ENCODE measurements at regions not wholly inside any gene's neighbourhood (a gene's known extent, or its start where the extent isn't known, plus 50 kb on each side); places are given as distances from the start of the nearest gene placed in this dataset.

DNA sequence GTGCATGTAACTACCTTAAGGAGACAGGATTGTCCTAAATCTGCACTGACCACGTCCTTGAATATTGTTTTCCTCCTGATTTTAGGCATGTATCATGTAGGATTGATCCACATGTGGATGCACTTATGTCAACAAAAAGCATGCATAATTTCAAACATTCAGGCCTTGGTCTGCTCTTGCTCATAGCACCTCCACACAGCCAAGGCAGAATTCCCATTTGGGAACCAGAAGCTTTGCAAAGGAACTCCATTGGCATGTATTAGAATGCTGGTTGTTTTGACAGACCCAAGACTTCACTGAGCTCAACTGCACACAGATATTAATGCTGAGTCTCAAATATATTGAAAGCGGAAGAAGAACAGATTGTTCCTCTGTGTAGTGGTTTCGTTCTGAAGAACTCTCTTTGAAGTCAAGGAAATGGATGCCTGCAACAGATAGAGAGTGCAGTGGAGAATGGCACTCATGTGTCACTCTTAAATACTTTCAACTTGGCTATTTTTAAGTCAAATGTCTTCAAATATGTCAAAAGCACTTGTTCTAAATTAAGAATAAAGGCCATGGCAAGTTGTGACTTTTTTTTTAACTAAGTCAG lies 387.6 kb downstream of the LTN1 start:
- no peaks in the 10 kb centered on the region for H3K4me1 Mint-ChIP-seq
- CTCF ChIA-PET = no interaction called here
- peaks cover 56% of the 10 kb centered on the region for H3K9me3 Mint-ChIP-seq
- TF ChIP-seq RORB (CRISPR knock-in tag; IDR thresholded peaks at IDR 0.05) (no peak), GRHL2 (CRISPR knock-in tag; IDR thresholded peaks at IDR 0.05; ENCODE audit: insufficient replicate concordance, severe bottlenecking) (no peak), NR2C2 (CRISPR knock-in tag; IDR thresholded peaks at IDR 0.05) (no peak), ZNF263 (CRISPR knock-in tag; IDR thresholded peaks at IDR 0.05; ENCODE audit: low read depth) (no peak), SOX15 (CRISPR knock-in tag; IDR thresholded peaks at IDR 0.05) (no peak), ZNF219 (CRISPR knock-in tag; IDR thresholded peaks at IDR 0.05; ENCODE audit: borderline replicate concordance) (no peak), RELA (CRISPR knock-in tag; IDR thresholded peaks at IDR 0.05; ENCODE audit: borderline replicate concordance) (no peak), SMAD4 (CRISPR knock-in tag; IDR thresholded peaks at IDR 0.05) (no peak), NR1H2 (CRISPR knock-in tag; IDR thresholded peaks at IDR 0.05) (no peak)
- TF ChIP-seq, protein P1, sequence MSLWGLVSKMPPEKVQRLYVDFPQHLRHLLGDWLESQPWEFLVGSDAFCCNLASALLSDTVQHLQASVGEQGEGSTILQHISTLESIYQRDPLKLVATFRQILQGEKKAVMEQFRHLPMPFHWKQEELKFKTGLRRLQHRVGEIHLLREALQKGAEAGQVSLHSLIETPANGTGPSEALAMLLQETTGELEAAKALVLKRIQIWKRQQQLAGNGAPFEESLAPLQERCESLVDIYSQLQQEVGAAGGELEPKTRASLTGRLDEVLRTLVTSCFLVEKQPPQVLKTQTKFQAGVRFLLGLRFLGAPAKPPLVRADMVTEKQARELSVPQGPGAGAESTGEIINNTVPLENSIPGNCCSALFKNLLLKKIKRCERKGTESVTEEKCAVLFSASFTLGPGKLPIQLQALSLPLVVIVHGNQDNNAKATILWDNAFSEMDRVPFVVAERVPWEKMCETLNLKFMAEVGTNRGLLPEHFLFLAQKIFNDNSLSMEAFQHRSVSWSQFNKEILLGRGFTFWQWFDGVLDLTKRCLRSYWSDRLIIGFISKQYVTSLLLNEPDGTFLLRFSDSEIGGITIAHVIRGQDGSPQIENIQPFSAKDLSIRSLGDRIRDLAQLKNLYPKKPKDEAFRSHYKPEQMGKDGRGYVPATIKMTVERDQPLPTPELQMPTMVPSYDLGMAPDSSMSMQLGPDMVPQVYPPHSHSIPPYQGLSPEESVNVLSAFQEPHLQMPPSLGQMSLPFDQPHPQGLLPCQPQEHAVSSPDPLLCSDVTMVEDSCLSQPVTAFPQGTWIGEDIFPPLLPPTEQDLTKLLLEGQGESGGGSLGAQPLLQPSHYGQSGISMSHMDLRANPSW (CRISPR knock-in tag; conservative IDR thresholded peaks at IDR 0.05; ENCODE audit: low read depth) = no peak
- TF ChIP-seq, protein P2, sequence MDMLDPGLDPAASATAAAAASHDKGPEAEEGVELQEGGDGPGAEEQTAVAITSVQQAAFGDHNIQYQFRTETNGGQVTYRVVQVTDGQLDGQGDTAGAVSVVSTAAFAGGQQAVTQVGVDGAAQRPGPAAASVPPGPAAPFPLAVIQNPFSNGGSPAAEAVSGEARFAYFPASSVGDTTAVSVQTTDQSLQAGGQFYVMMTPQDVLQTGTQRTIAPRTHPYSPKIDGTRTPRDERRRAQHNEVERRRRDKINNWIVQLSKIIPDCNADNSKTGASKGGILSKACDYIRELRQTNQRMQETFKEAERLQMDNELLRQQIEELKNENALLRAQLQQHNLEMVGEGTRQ (CRISPR knock-in tag; IDR thresholded peaks at IDR 0.05) = no peak
- TF ChIP-seq, protein P3, sequence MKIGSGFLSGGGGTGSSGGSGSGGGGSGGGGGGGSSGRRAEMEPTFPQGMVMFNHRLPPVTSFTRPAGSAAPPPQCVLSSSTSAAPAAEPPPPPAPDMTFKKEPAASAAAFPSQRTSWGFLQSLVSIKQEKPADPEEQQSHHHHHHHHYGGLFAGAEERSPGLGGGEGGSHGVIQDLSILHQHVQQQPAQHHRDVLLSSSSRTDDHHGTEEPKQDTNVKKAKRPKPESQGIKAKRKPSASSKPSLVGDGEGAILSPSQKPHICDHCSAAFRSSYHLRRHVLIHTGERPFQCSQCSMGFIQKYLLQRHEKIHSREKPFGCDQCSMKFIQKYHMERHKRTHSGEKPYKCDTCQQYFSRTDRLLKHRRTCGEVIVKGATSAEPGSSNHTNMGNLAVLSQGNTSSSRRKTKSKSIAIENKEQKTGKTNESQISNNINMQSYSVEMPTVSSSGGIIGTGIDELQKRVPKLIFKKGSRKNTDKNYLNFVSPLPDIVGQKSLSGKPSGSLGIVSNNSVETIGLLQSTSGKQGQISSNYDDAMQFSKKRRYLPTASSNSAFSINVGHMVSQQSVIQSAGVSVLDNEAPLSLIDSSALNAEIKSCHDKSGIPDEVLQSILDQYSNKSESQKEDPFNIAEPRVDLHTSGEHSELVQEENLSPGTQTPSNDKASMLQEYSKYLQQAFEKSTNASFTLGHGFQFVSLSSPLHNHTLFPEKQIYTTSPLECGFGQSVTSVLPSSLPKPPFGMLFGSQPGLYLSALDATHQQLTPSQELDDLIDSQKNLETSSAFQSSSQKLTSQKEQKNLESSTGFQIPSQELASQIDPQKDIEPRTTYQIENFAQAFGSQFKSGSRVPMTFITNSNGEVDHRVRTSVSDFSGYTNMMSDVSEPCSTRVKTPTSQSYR (CRISPR knock-in tag; IDR thresholded peaks at IDR 0.05) = no peak
- TF ChIP-seq, protein P4, sequence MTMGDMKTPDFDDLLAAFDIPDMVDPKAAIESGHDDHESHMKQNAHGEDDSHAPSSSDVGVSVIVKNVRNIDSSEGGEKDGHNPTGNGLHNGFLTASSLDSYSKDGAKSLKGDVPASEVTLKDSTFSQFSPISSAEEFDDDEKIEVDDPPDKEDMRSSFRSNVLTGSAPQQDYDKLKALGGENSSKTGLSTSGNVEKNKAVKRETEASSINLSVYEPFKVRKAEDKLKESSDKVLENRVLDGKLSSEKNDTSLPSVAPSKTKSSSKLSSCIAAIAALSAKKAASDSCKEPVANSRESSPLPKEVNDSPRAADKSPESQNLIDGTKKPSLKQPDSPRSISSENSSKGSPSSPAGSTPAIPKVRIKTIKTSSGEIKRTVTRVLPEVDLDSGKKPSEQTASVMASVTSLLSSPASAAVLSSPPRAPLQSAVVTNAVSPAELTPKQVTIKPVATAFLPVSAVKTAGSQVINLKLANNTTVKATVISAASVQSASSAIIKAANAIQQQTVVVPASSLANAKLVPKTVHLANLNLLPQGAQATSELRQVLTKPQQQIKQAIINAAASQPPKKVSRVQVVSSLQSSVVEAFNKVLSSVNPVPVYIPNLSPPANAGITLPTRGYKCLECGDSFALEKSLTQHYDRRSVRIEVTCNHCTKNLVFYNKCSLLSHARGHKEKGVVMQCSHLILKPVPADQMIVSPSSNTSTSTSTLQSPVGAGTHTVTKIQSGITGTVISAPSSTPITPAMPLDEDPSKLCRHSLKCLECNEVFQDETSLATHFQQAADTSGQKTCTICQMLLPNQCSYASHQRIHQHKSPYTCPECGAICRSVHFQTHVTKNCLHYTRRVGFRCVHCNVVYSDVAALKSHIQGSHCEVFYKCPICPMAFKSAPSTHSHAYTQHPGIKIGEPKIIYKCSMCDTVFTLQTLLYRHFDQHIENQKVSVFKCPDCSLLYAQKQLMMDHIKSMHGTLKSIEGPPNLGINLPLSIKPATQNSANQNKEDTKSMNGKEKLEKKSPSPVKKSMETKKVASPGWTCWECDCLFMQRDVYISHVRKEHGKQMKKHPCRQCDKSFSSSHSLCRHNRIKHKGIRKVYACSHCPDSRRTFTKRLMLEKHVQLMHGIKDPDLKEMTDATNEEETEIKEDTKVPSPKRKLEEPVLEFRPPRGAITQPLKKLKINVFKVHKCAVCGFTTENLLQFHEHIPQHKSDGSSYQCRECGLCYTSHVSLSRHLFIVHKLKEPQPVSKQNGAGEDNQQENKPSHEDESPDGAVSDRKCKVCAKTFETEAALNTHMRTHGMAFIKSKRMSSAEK (CRISPR knock-in tag; IDR thresholded peaks at IDR 0.05; ENCODE audit: borderline replicate concordance) = no peak
- TF ChIP-seq, protein P5, sequence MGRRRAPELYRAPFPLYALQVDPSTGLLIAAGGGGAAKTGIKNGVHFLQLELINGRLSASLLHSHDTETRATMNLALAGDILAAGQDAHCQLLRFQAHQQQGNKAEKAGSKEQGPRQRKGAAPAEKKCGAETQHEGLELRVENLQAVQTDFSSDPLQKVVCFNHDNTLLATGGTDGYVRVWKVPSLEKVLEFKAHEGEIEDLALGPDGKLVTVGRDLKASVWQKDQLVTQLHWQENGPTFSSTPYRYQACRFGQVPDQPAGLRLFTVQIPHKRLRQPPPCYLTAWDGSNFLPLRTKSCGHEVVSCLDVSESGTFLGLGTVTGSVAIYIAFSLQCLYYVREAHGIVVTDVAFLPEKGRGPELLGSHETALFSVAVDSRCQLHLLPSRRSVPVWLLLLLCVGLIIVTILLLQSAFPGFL (CRISPR knock-in tag; IDR thresholded peaks at IDR 0.05; ENCODE audit: borderline replicate concordance) = no peak
- ATAC-seq (no peak), DNase-seq (ENCODE audit: low spot score) (no peak)
- H3K27ac Mint-ChIP-seq = no peak overlapping the region
- H3K4me3 Mint-ChIP-seq = no peak overlapping the region
- POLR2A ChIA-PET = no interaction called here
- H3K36me3 Mint-ChIP-seq = peaks cover 28% of the 10 kb centered on the region
- peaks cover 9% of the 10 kb centered on the region; the same call in 1 of the 2 replicates for H3K27me3 Mint-ChIP-seq (ENCODE audit: low read depth)
